ENCODE measurements at regions not wholly inside any gene's neighbourhood (a gene's known extent, or its start where the extent isn't known, plus 50 kb on each side); places are given as distances from the start of the nearest gene placed in this dataset.

- DNase-seq = no peak
Observed at GRCh38 chr15:70149667-70150404, 52.1 kb upstream of the TLE3 start.

GRCh38 chr15:70147778-70148177, 50.1 kb upstream of the TLE3 start:
- DNase-seq = no peak

All from NCI-H2029 (cell line).